SK-N-SH (cell line): ENCODE measurements at regions not wholly inside any gene's neighbourhood (a gene's known extent, or its start where the extent isn't known, plus 50 kb on each side); places are given as distances from the start of the nearest gene placed in this dataset.

Experiments used
- CTCF ChIA-PET: fragments of 300-600, 350-600 bp; formaldehyde crosslinking; extraction: SDS; loops from one replicate; lab custom pipeline; 2021; lab: Yijun Ruan, JAX
- POLR2A ChIA-PET: fragments of 350-600 bp; sonication (Branson Sonifier 250); formaldehyde crosslinking; extraction: SDS; loops from one replicate; lab custom pipeline; 2020; ENCODE audit warnings: antibody characterized with exemption, inconsistent platforms; lab: Yijun Ruan, JAX
- DNase-seq: peaks from one replicate; pipeline ENCODE4 v3.0.0; 2012
- H2AFZ ChIP-seq: fragments of 200-600 bp; sonication (generic); 2 replicates; pipeline ENCODE4 v1.8.1; 2016; ENCODE audit warnings: antibody characterized with exemption, mild to moderate bottlenecking, low read depth
- H3F3A ChIP-seq: fragments of 200-600 bp; sonication (generic); replicated peaks from 2 replicates; pipeline ENCODE3; 2016; ENCODE audit warnings: antibody characterized with exemption, mild to moderate bottlenecking; ENCODE audit not compliant: insufficient read depth
- H3K27ac ChIP-seq, 2 experiments: fragments of 200-500 bp in 1 of 2; fragments of 200-600 bp in 1 of 2; sonication (Bioruptor generic) in 1 of 2; sonication (generic), shearing (Covaris generic) in 1 of 2; 2 replicates each; pipeline versions ENCODE4 v1.5.1 to v1.6.1; 2014 to 2016; ENCODE audit warnings: low read depth in 2 of 2, inconsistent platforms in 1 of 2, low read length in 1 of 2, mild to moderate bottlenecking in 1 of 2, mixed read lengths in 1 of 2
- H3K27me3 ChIP-seq: fragments of 200-600 bp; sonication (generic), shearing (Covaris generic); 2 replicates; pipeline ENCODE4 v1.6.1; 2016; ENCODE audit warnings: mixed run types; ENCODE audit not compliant: insufficient read depth
- H3K36me3 ChIP-seq, 2 experiments: fragments of 200-500 bp in 1 of 2; fragments of 200-600 bp in 1 of 2; sonication (Bioruptor generic) in 1 of 2; sonication (generic) in 1 of 2; replicated peaks in 1 of 2; 2 replicates each; pipeline versions ENCODE3 to v1.5.1; 2014 to 2016; ENCODE audit warnings: low read length in 1 of 2, mild to moderate bottlenecking in 1 of 2; ENCODE audit not compliant: insufficient read depth in 2 of 2, control insufficient read depth in 1 of 2
- H3K4me1 ChIP-seq, 2 experiments: fragments of 200-500 bp in 1 of 2; fragments of 200-600 bp in 1 of 2; sonication (Bioruptor generic) in 1 of 2; sonication (generic), shearing (Covaris generic) in 1 of 2; 2 replicates each; pipeline versions ENCODE4 v1.5.1 to v1.6.1; 2014 to 2016; ENCODE audit warnings: low read depth in 1 of 2, low read length in 1 of 2, mixed run types in 1 of 2; ENCODE audit not compliant: insufficient read depth in 2 of 2, control insufficient read depth in 1 of 2
- H3K4me2 ChIP-seq: fragments of 200-600 bp; sonication (generic), shearing (Covaris generic); 2 replicates; pipeline ENCODE4 v1.6.1; 2017; ENCODE audit warnings: mixed run types
- H3K4me3 ChIP-seq, 2 experiments: fragments of 200-500 bp in 1 of 2; fragments of 200-600 bp in 1 of 2; sonication (Bioruptor generic) in 1 of 2; sonication (generic), shearing (Covaris generic) in 1 of 2; 2 replicates each; pipeline versions ENCODE4 v1.5.1 to v1.8.1; 2014 to 2016; ENCODE audit warnings: low read depth in 2 of 2, inconsistent platforms in 1 of 2, low read length in 1 of 2, mild to moderate bottlenecking in 1 of 2, mixed read lengths in 1 of 2, moderate library complexity in 1 of 2
- H3K79me2 ChIP-seq: fragments of 200-600 bp; sonication (generic); 2 replicates; pipeline ENCODE4 v1.8.1; 2017; ENCODE audit warnings: mild to moderate bottlenecking; ENCODE audit not compliant: insufficient read depth
- H3K9ac ChIP-seq: fragments of 200-600 bp; sonication (generic); 2 replicates; pipeline ENCODE4 v1.6.1; 2017; ENCODE audit warnings: mixed run types
- H3K9me2 ChIP-seq: fragments of 200-600 bp; sonication (generic); 2 replicates; pipeline ENCODE4 v1.6.1; 2017; ENCODE audit warnings: mixed run types
- H3K9me3 ChIP-seq: fragments of 200-600 bp; sonication (generic); 2 replicates; pipeline ENCODE4 v1.6.1; 2017; ENCODE audit warnings: mixed run types, mild to moderate bottlenecking, moderate library complexity
- H4K20me1 ChIP-seq: fragments of 200-600 bp; sonication (generic); 2 replicates; pipeline ENCODE4 v1.6.1; 2017; ENCODE audit warnings: mild to moderate bottlenecking, mixed run types; ENCODE audit not compliant: insufficient read depth
- ELF1 ChIP-seq: IDR thresholded peaks from 2 replicates; pipeline ENCODE4 v1.4.0; 2012
- FOSL2 ChIP-seq: IDR thresholded peaks from 2 replicates; pipeline ENCODE4 v1.4.0; 2012; ENCODE audit warnings: low read depth, mild to moderate bottlenecking, moderate library complexity, borderline replicate concordance
- FOXJ3 ChIP-seq: sonication (generic); formaldehyde crosslinking; IDR thresholded peaks from 2 replicates; pipeline ENCODE4 v1.5.1; 2020; ENCODE audit warnings: mild to moderate bottlenecking, missing genetic modification reagents
- FOXM1 ChIP-seq: IDR thresholded peaks from 2 replicates; pipeline ENCODE4 v1.4.0; 2012; ENCODE audit warnings: low read depth, mild to moderate bottlenecking
- GATA2 ChIP-seq: sonication (generic); formaldehyde crosslinking; IDR thresholded peaks from 2 replicates; pipeline ENCODE4 v1.5.0; 2020; ENCODE audit warnings: mild to moderate bottlenecking, missing genetic modification reagents
- JUND ChIP-seq: IDR thresholded peaks from 2 replicates; pipeline ENCODE4 v1.4.0; 2012
- MEF2A ChIP-seq: IDR thresholded peaks from 2 replicates; pipeline ENCODE4 v1.4.0; 2012; ENCODE audit warnings: low read depth, borderline replicate concordance
- MXI1 ChIP-seq: IDR thresholded peaks from 2 replicates; pipeline ENCODE4 v1.6.1; 2012; ENCODE audit warnings: mild to moderate bottlenecking, low read depth, low read length, improper control_type of control experiment
- NRF1 ChIP-seq: IDR thresholded peaks from 2 replicates; pipeline ENCODE4 v1.6.1; 2012; ENCODE audit warnings: low read depth, mild to moderate bottlenecking, low read length
- POLR2AphosphoS5 ChIP-seq: IDR thresholded peaks from 2 replicates; pipeline ENCODE4 v1.6.1; 2012; ENCODE audit warnings: low read depth, low read length
- RCOR1 ChIP-seq: fragments of 150-350 bp; IDR thresholded peaks from 2 replicates; pipeline ENCODE4 v1.6.1; 2017; ENCODE audit warnings: antibody characterized with exemption, low read length
- REST ChIP-seq: IDR thresholded peaks from 2 replicates; pipeline ENCODE4 v1.6.1; 2012; ENCODE audit warnings: mild to moderate bottlenecking, low read depth, low read length, moderate library complexity
- RXRA ChIP-seq: IDR thresholded peaks from 2 replicates; pipeline ENCODE4 v1.4.0; 2012; ENCODE audit warnings: low read depth, mild to moderate bottlenecking, borderline replicate concordance
- SIN3A ChIP-seq: IDR thresholded peaks from 2 replicates; pipeline ENCODE4 v1.6.1; 2012; ENCODE audit warnings: low read depth, mild to moderate bottlenecking, low read length, moderate library complexity, borderline replicate concordance
- SMC3 ChIP-seq: IDR thresholded peaks from 2 replicates; pipeline ENCODE4 v1.6.1; 2012; ENCODE audit warnings: low read depth, low read length, improper control_type of control experiment
- TCF12 ChIP-seq: IDR thresholded peaks from 2 replicates; pipeline ENCODE4 v1.4.0; 2012
- YY1 ChIP-seq: IDR thresholded peaks from 2 replicates; pipeline ENCODE4 v1.4.0; 2012; ENCODE audit warnings: low read depth, mild to moderate bottlenecking
- ZBTB33 ChIP-seq: IDR thresholded peaks from 2 replicates; pipeline ENCODE4 v1.4.0; 2012; ENCODE audit warnings: low read depth, borderline replicate concordance
- WGBS: methylation state at CpG from one replicate; pipeline ENCODE4 v1.1.6; 2017; ENCODE audit warnings: low lambda C conversion rate; 5-methylcytosine and 5-hydroxymethylcytosine counted together
- TF ChIP-seq, protein P1 (sequence below): IDR thresholded peaks from 2 replicates; pipeline ENCODE4 v1.4.0; 2012; ENCODE audit warnings: low read depth, borderline replicate concordance

GRCh38 chr2:234690569-234691213 lies 193.8 kb upstream of the ARL4C start (continued):
- TF ChIP-seq, protein P1, sequence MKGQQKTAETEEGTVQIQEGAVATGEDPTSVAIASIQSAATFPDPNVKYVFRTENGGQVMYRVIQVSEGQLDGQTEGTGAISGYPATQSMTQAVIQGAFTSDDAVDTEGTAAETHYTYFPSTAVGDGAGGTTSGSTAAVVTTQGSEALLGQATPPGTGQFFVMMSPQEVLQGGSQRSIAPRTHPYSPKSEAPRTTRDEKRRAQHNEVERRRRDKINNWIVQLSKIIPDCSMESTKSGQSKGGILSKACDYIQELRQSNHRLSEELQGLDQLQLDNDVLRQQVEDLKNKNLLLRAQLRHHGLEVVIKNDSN, result no peak
- TF ChIP-seq FOXJ3 (no peak), SIN3A (no peak), RXRA (peak; percentile 77; the same call in 1 of the 2 replicates), JUND (no peak), TCF12 (peak; percentile 69), SMC3 (0 out of 2 replicates have a peak, but pooled peaks have one; percentile 2), MXI1 (no peak), FOXM1 (peak; percentile 95), POLR2AphosphoS5 (no peak), GATA2 (CRISPR knock-in tag) (no peak), MEF2A (peak; percentile 95), RCOR1 (no peak), ZBTB33 (no peak), REST (no peak), ELF1 (no peak)

- H3K9me3 ChIP-seq, result no peaks in the 10 kb centered on the region
- 87% methylated on average over 6 of the region's 10 CpGs for WGBS
- peaks cover 16% of the 10 kb centered on the region in 2 experiments; a peak in 3 of 4 replicates for H3K4me1 ChIP-seq
- H3K36me3 ChIP-seq, result no peaks in the 10 kb centered on the region
- peaks cover 12% of the 10 kb centered on the region for H3F3A ChIP-seq
- no peak for DNase-seq
- ChIA-PET POLR2A (interaction anchor here (1.1 kb wide), 1 partner anchor 311 kb away, joined by 3 read pairs; no protein-coding TSS in a partner anchor), CTCF (interaction anchor here (1.4 kb wide), 1 partner anchor 9 kb away, joined by 5 read pairs; no protein-coding TSS in a partner anchor)
- no peaks in the 10 kb centered on the region for H3K9me2 ChIP-seq
- no peak overlapping the region for H3K4me3 ChIP-seq
- no peaks in the 10 kb centered on the region for H4K20me1 ChIP-seq
- H3K4me2 ChIP-seq, result 0 out of 2 replicates have a peak overlapping the region, but pooled peaks have one; percentile 62
- H3K79me2 ChIP-seq, result no peaks in the 10 kb centered on the region
- no peaks in the 10 kb centered on the region for H3K27me3 ChIP-seq
- H3K27ac ChIP-seq, result peak overlapping the region in 1 of 2 experiments; percentile 87; a peak in 3 of 4 replicates
- H3K9ac ChIP-seq, result no peak overlapping the region
- peak overlapping the region; percentile 23; the same call in 1 of the 2 replicates for H2AFZ ChIP-seq
- TF ChIP-seq SIN3A (no peak), RCOR1 (no peak), YY1 (no peak), ELF1 (no peak), FOSL2 (no peak), GATA2 (CRISPR knock-in tag) (no peak), NRF1 (no peak), ZBTB33 (no peak), REST (no peak)
Observed at GRCh38 chr2:234689911-234690379, 193.1 kb upstream of the ARL4C start.
